ENCODE measurements at regions not wholly inside any gene's neighbourhood (a gene's known extent, or its start where the extent isn't known, plus 50 kb on each side); places are given as distances from the start of the nearest gene placed in this dataset.

- DNase-seq (ENCODE audit: low read depth): no peak
Observed at GRCh38 chr2:2655453-2656114, 324.5 kb upstream of the MYT1L start.

DNA sequence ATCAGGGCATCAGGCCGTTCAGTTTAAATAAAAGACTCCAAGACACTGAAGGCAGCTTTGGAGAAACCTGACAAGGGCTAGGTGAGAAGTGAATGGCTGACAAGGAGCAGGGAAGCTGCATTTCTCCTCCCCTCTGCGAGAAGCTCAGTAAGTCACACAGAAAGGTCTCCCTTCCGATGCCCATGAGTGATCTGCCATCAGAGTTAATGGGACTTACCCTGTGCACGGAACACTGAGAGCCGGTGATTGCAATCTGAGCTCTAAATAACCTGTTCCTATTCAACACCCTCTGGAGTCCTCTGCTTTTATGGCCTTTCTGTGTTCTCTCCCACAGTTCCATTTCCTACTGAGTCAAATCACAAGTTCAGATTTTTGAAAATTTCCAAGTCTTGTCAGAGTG lies 322.2 kb upstream of the MYT1L start:
- no peak for TF ChIP-seq CTCF (IDR thresholded peaks at IDR 0.05; ENCODE audit: insufficient read depth, low read length)
- no peak for DNase-seq (ENCODE audit: low read depth)
- H3K4me3 ChIP-seq (ENCODE audit: low read depth, low read length): no peak overlapping the region

More at GRCh38 chr2:2655453-2656114, 324.5 kb upstream of the MYT1L start:
- no peak overlapping the region for H3K4me3 ChIP-seq (ENCODE audit: low read depth, low read length)
- TF ChIP-seq CTCF (IDR thresholded peaks at IDR 0.05; ENCODE audit: insufficient read depth, low read length): no peak

GRCh38 chr2:2650608-2651375 lies 319.7 kb upstream of the MYT1L start:
- no peak for TF ChIP-seq CTCF (IDR thresholded peaks at IDR 0.05; ENCODE audit: insufficient read depth, low read length)
- H3K4me3 ChIP-seq (ENCODE audit: low read depth, low read length): no peak overlapping the region
- DNase-seq (ENCODE audit: low read depth): no peak

DNA sequence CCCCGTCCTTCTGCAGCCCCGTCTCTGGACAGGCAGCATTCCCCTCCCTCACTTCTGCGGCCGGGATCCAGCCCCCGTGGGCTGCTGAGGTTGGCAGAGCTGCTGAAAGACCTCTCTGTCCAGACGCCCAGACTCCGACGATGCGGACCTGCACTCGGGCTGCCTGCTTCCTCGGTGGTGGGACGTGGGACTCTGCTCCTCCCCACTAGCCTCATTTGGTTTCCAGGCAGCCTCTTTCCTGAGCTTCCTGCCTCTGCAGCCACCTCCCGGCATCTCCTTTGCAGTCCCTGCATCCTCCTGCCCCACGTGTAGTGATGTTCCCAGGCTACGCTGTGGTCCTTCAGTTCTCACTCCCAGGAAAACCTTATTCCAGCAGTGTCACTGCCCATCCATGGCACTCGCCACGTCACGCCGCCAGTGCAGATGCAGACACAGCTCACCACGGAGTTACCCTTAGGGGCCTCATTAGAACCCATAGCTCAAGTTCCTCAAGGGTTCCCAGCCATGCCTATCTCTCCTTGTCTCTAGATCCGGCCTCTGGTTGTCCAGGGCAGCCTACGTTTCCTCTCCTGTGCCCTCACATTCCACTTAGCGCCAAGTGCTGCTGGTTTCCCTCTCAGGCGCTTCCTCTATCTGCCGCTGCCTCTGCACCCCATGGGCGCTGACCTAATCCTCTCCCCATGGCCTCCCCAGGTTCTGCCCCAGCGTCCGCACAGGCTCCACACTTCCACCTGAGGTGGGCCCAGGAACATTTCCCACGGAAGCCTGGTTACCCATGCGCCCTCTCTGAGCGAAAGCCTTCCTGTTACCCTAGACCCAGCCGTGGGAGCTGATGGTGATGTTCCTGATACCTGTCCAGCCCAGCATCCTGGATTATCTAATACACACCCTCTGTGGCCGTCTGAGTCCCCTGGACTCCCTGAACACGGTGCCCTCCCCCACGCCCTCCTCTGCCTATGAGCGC lies 318.3 kb upstream of the MYT1L start:
- no peak for TF ChIP-seq CTCF (IDR thresholded peaks at IDR 0.05; ENCODE audit: insufficient read depth, low read length)
- no peak overlapping the region for H3K4me3 ChIP-seq (ENCODE audit: low read depth, low read length)
- DNase-seq (ENCODE audit: low read depth): no peak

- no peak for TF ChIP-seq CTCF (IDR thresholded peaks at IDR 0.05; ENCODE audit: insufficient read depth, low read length)
- no peak overlapping the region for H3K4me3 ChIP-seq (ENCODE audit: low read depth, low read length)
- no peak for DNase-seq (ENCODE audit: low read depth)
Observed at GRCh38 chr2:2648094-2648493, 317.0 kb upstream of the MYT1L start.

GRCh38 chr2:2647141-2647541 lies 316.1 kb upstream of the MYT1L start:
- TF ChIP-seq CTCF (IDR thresholded peaks at IDR 0.05; ENCODE audit: insufficient read depth, low read length): no peak
- no peak overlapping the region for H3K4me3 ChIP-seq (ENCODE audit: low read depth, low read length)
- DNase-seq (ENCODE audit: low read depth): no peak

All from fibroblast of the aortic adventitia (primary cell).